GDM1 (cell line): ENCODE measurements at regions not wholly inside any gene's neighbourhood (a gene's known extent, or its start where the extent isn't known, plus 50 kb on each side); places are given as distances from the start of the nearest gene placed in this dataset.
"Not testable (repeated sequence)": the region's sequence is repeated elsewhere in the genome, so short reads cannot be mapped to it uniquely, and the experiment has no call there.

Experiments used
- DNase-seq: peaks from one replicate; lab custom pipeline; 2025; lab: John Stamatoyannopoulos, UW

GRCh38 chr1:148386031-148386398 is 97.1 kb downstream of the PPIAL4G start:
- not testable (repeated sequence) for DNase-seq

DNA sequence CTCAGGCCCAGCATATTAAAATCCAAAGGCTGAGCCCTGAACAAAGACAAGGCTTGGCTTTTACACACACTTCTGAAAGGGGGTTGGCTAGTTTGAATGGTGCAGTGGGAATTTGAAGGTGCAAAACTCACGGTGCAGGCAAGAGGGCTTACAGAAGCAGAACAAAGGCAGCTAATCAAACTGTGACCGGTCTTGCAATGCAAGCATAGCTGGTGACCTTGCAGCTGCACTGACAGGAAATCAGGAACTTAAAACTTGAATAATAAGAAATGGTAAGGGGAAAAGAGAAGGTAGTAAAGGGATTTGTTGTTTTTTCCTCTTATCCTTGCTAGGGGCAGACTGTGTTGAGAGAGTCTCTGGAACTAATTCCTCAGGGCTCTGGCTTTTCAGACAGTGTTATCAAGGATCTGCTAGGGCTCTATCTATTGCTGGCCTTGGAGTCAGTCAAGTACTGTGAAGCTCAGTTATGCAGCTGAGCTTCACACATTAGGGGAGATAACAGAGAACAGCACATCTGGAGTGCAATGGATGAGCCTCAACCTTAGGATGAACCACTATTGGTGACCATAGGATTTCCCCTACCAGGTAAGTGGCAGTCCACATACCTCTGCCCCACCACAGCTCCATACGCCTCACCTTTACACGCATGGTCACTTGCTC is 97.6 kb downstream of the PPIAL4G start:
- DNase-seq, result no peak

DNA sequence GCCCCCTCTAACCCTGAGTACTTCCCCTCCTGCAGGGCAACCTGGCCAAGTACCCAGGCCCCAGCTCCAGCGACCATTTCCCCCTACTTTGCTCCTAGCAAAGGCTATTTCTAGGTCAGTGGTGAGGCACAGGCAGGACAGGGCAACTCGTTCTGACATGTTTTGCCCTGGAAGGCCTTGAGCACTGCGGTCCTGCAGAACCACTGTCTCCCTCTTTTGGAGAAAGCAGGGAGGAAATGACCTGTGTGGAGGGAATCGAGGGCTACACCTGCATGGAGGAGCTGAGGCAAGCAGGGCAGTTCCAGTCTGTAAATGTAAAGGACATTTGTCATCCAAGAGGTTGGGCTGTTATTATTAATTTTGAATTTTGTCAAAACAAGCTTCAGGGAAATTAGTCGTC is 99.1 kb downstream of the PPIAL4G start:
- DNase-seq, result no peak

- DNase-seq, result no peak
Observed at GRCh38 chr1:148379697-148380096, 103.4 kb downstream of the PPIAL4G start.

GRCh38 chr1:148379170-148379500 is 104.0 kb downstream of the PPIAL4G start:
- no peak for DNase-seq

DNA sequence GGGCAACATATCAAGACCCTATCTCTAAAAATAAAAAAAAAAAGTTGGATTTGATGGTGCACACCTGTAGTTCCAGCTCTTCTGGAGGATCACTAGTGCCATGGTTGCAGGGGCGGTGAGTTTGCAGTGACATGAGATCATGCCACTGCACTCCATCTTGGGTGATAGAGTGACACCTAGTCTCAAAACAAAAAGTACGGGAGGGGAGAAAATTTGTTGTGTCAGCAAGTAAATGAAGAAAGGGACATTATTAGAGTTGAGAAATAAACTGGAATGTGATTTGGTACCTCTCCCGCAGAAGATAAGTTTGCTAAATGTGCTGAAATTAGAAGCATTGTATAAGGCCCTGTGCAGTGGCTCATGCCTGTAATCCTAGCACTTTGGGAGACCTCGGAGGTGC is 105.1 kb downstream of the PPIAL4G start:
- DNase-seq, result not testable (repeated sequence)

DNA sequence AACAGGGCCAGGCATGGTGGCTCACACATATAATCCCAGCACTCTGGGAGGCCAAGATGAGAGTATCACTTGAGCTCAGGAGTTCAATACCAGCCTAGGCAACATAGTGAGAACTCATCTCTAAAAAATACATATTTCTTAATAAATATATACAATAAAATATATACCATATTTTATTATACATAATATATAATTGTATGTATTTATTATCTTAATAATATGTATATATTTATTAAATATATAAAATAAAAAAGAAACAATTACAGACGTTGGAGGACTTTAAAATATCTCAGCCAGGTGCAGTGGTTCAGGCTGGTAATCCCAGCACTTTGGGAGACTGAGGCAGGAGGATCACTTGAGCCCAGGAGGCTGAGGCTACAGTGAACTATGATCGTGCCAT is 106.1 kb downstream of the PPIAL4G start:
- not testable (repeated sequence) for DNase-seq

DNA sequence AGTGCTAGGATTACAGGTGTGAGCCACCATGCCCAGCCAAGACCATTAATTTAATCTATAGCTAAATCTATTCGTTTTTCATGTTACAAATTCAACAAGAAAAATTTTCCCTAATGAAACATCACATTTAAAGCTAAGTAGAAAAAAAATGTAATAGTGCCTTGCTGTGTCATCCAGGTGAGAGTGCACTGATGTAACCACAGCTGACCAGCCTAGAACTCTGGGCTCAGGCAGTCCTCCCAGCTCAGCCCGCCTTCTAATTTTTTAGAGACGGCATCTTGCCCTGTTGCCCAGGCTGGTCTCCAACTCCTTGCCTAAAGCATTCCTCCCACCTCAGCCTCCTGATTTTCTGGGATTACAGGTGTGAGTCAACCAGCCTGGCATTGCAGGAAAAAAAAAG is 109.0 kb downstream of the PPIAL4G start:
- DNase-seq, result no peak

DNA sequence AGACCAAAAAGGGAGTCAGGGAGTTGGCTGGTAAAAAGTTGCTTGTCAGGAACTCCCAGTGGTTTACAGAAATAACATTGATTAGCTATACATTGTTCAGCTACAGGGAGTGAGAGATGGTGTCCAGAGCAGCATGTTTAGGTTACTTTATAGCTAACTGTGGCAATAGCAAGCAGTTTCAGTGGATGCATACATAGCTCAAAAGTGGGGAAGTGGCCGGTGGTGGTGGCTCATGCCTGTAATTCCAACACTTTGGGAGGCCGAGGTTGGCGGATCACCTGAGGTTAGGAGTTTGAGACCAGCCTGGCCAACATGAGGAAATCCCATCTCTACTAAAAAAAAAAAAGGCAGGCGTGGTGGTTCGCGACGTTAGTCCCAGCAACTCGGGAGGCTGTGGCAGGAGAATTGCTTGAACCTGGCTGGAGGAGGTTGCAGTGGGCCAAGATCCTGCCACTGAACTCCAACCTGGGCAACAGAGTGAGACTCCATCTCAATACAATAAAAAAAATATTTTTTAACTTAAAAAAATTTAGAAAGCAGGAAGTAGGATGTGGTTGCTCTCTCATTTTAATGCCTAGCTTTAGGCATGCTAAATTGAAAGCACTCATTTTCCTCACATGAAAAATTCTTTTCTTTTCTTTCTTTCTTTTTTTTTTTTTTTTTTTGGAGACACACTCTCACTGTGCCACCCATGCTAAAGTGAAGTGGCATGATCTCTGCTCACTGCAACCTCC is 109.7 kb downstream of the PPIAL4G start:
- DNase-seq, result no peak

GRCh38 chr1:148372731-148373130 is 110.4 kb downstream of the PPIAL4G start:
- DNase-seq, result no peak

DNA sequence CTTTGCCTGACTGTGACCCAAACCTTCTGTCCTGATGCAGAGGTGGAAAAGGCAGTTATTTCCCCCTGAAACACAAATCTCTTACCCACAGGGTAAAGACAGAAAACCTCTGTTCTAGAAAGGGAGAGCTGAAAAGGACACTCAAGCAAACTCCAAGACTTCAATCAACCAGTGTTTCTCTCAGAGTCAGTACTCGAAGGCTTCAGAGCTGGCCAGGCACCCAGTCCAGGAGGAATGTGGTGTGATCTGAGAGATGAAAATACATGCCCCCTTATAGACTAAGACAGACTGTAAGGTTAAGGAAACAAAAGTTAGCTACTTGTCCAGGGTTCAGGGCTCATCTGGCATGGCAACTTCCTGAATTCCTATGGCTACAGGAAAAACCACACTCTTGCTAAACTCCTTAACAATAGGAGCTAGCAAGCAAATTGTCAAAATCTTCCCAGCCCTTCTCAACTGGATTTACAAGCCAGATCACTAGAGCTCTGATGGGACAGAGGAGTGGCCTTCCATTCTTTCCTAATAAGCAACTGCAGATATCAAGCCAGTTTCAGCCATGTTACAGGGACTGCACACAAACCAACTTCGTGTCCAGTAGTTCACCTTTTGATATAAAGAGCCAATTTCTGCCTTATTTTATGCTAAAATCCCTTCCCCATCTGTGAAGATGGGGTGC is 110.9 kb downstream of the PPIAL4G start:
- DNase-seq, result not testable (repeated sequence)

DNA sequence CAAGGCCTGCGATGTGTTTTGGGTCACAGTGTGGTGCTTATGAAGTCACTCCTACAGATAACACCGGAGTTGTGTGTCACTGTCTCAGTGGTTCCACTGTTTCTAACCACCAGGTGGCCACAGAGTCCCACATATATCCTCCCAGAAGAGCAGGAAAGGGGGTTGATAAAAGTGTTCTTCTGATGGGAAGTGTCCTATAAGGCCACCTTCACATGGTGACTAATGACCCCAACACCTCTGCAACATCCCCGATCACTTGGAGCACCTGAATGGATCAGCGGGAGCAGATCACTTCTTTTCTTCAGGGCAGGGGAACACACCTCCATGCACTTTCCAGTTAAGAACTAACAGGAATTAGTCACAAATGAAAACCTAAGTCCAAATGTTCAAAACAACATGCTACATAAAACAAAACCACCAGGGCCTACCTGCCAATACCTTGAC is 111.5 kb downstream of the PPIAL4G start:
- peak; percentile 54 for DNase-seq

- not testable (repeated sequence) for DNase-seq
Observed at GRCh38 chr1:148370661-148371060, 112.4 kb downstream of the PPIAL4G start.

DNA sequence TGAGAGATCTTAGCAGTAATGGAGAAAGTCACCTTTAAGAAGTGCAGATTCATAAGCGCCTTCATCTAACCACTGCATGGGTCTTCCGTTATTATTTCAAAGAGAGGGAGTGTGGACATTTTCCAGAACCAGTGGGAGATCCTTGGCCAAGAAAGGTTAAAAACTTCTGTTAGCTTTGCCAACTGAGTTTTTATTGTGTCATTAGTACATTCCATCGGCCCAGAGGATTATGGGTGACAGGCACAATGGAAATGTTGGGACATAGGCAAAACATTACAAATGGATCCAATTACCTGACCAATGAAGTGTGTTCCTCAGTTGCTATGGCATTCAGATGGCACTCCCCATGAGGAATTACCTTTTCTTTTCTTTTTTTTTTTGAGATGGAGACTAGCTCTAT is 115.5 kb downstream of the PPIAL4G start:
- DNase-seq, result no peak

DNA sequence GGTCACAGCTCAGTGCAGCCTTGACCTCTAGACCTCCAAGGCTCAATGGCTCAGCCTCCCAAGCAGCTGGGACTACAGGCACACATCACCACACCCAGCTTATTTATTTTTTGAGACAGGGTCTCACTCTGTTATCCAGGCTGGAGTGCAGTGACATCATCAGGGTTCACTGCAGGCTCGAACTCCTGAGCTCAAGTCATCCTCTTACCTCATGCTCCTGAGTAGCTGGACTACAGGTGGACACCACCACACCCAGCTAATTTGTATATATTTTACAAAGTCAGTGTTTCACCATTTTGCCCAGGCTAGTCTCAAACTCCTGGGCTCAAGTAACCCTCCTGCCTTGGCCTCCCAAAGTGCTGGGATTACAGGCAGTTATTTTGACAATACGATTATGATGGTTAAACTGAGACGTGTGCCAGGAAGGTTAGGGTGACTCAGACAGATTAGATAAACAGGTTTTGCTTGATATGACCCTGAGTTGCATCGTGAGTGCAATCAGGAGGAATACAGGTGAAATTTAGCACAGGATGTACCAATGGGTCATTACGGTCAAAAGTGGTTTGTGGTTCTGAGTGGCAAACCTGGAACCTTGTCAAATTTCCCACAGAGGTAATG is 116.9 kb downstream of the PPIAL4G start:
- DNase-seq, result not testable (repeated sequence)

- not testable (repeated sequence) for DNase-seq
Observed at GRCh38 chr1:148365151-148365550, 118.0 kb downstream of the PPIAL4G start.

DNA sequence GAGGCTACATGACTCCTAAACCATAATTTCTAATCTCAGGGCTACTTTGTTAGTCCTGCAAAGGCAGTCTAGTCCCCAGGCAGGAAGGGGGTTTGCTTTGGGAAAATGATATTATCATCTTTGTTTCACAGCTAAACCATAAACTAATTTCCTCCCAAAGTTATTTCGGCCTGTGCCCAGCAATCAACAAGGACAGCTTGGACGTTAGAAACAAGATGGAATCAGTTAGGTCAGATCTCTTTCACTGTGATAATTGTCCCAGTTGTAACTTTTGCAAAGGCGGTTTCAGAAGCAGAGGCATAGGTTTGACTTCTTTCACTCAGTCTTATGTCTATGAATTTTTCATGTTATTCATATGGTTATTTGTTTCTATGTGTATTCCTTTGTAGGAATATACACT is 119.1 kb downstream of the PPIAL4G start:
- DNase-seq, result not testable (repeated sequence)

DNA sequence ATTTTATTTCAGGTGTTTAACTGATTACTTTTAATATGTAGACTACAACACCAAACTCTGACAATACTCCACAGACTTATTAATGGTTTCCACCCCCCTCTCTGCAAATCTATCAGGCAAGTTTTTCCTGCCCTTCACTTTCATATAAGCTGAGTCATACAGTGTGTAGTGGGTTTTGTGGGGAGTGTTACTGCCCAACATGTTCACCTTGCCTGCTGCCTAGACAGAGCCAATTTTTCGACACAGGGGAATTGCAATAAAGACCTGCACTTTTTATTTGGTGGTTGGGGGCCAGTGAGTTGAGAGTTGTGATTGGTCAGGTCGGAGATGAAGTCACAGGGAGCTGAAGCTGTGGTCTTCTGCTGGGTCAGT is 119.7 kb downstream of the PPIAL4G start:
- no peak for DNase-seq

DNA sequence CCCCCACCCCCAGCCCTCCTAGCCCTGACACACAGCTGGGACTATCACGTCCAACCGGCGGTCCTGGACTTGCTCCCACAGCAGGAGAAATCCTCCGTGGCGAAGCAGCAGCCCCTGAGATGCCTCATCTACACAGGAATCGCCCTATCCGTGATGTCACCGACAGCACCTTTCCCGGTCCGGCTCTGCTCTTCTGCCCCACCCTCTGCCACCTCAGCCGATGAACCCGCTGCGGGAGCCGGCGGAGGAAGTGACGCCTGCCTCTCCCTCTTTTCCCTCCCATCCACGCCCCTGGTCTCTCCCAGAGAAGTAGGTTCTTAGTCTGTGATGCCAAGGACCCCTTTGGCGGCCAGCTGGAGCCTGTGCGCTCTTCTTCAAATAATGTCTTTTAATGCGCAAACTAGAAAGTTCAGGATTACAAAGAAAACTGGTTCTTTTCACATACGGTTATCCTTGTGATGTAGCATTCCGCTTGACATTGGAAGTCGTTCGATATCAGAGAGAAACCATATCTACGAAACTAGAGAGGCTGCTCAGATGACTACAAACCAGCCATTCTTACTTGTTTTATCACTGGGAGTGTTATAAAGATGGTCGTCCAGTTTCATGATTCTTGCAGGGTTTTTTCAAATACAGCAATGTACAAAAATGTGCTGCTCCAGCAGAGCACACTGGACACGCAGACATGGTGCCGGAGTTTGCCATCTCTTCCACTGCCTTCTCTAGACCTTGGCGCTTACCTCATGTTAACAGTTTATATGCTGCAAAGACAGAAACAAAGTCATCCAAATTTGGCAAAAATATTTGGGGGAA is 120.3 kb downstream of the PPIAL4G start:
- DNase-seq, result no peak

DNA sequence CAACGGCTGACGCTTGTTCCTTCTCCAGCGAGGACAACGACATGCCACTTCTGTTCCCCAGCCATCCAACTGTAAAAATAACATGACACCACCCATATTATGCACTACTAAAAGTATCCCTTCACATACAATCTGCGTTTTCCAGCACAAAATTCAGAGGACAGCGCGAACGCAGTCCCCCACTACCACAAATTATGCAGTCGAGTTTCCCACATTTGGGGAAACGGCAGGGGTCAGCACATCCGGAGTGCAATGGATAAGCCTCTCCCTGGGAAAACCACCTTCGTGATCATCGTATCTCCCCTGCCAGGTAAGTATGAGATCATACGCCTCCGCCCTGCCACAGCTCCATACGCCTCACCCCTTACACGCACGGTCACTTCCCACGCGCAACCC is 120.9 kb downstream of the PPIAL4G start:
- no peak for DNase-seq

GRCh38 chr1:148361427-148362215 is 121.5 kb downstream of the PPIAL4G start:
- DNase-seq, result not testable (repeated sequence)
